ENCODE measurements at regions not wholly inside any gene's neighbourhood (a gene's known extent, or its start where the extent isn't known, plus 50 kb on each side); places are given as distances from the start of the nearest gene placed in this dataset.

DNA sequence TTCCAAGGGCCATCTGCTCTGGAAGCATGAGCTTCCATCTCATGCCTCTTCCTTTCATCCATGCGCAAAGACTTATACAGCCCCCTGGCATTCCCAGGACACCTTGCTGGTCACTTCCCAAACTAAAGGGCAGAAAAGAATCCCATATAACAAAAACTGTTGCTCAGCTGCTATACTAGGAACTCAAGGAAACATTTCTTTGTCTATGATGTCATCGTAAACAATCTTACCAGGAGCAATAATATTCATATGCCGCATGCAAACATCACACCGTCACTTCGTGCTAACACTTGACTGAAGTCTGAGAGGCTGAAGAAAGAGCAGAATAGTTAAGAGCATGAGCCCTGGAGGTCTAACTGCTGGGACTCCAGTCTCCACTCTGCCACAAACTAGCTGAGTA lies 50.5 kb upstream of the CDKN3 start:
- Histone ChIP-seq H3K9me3 (ENCODE audit: low read length) (no peaks in the 10 kb centered on the region), H3K27me3 (ENCODE audit: control insufficient read depth in 1 of 2, insufficient read depth in 2 of 2, low read length in 2 of 2) (no peaks in the 10 kb centered on the region), H3K27ac (ENCODE audit: low read depth, low read length) (no peak overlapping the region), H3K36me3 (ENCODE audit: insufficient read depth, low read length) (no peaks in the 10 kb centered on the region), H3K9ac (ENCODE audit: low read length) (no peak overlapping the region), H3K4me3 (ENCODE audit: low read depth in 1 of 2, low read length in 2 of 2) (no peak overlapping the region), H3K4me1 (ENCODE audit: insufficient read depth, low read length) (no peaks in the 10 kb centered on the region)
